Ishikawa (cell line): ENCODE measurements at regions not wholly inside any gene's neighbourhood (a gene's known extent, or its start where the extent isn't known, plus 50 kb on each side); places are given as distances from the start of the nearest gene placed in this dataset.

Experiments
- CEBPB ChIP-seq: IDR thresholded peaks from 2 replicates; pipeline ENCODE4 v1.6.1; 2012
- CREB1 ChIP-seq: IDR thresholded peaks from 2 replicates; pipeline ENCODE4 v1.6.1; 2012; ENCODE audit warnings: low read depth
- EGR1 ChIP-seq: IDR thresholded peaks from 2 replicates; pipeline ENCODE4 v1.6.1; 2012
- EP300 ChIP-seq: IDR thresholded peaks from 2 replicates; pipeline ENCODE4 v1.6.1; 2012; ENCODE audit warnings: borderline replicate concordance
- FOXM1 ChIP-seq: IDR thresholded peaks from 2 replicates; pipeline ENCODE4 v1.6.1; 2012; ENCODE audit warnings: low read depth, borderline replicate concordance
- MAX ChIP-seq: IDR thresholded peaks from 2 replicates; pipeline ENCODE4 v1.6.1; 2012
- NFIC ChIP-seq: IDR thresholded peaks from 2 replicates; pipeline ENCODE4 v1.6.1; 2012
- RAD21 ChIP-seq: IDR thresholded peaks from 2 replicates; pipeline ENCODE4 v1.6.1; 2012; ENCODE audit warnings: low read depth
- REST ChIP-seq: IDR thresholded peaks from 2 replicates; pipeline ENCODE4 v1.6.1; 2012; ENCODE audit warnings: low read depth, mild to moderate bottlenecking
- TAF1 ChIP-seq: IDR thresholded peaks from 2 replicates; pipeline ENCODE4 v1.6.1; 2012; ENCODE audit warnings: low read depth, mild to moderate bottlenecking
- TCF12 ChIP-seq: IDR thresholded peaks from 2 replicates; pipeline ENCODE4 v1.6.1; 2012; ENCODE audit warnings: low read depth
- TEAD4 ChIP-seq: IDR thresholded peaks from 2 replicates; pipeline ENCODE4 v1.6.1; 2012
- USF1 ChIP-seq: IDR thresholded peaks from 2 replicates; pipeline ENCODE4 v1.6.1; 2012
- YY1 ChIP-seq: IDR thresholded peaks from 2 replicates; pipeline ENCODE4 v1.6.1; 2012; ENCODE audit warnings: low read depth
- ZBTB7A ChIP-seq: IDR thresholded peaks from 2 replicates; pipeline ENCODE4 v1.6.1; 2012; ENCODE audit warnings: low read depth

- TF ChIP-seq EP300 (no peak), ZBTB7A (no peak), EGR1 (no peak), TCF12 (no peak), RAD21 (no peak), TAF1 (no peak), TEAD4 (no peak)
Observed at GRCh38 chr4:123835831-123836590, 439.4 kb downstream of the SPRY1 start.

- TF ChIP-seq EP300 (no peak), FOXM1 (no peak), EGR1 (no peak), RAD21 (no peak)
Observed at GRCh38 chr4:123836851-123837595, 440.4 kb downstream of the SPRY1 start.

- TF ChIP-seq NFIC (no peak), USF1 (no peak)
Observed at GRCh38 chr4:123838474-123838873, 441.9 kb downstream of the SPRY1 start.

GRCh38 chr4:123840197-123840596, 443.6 kb downstream of the SPRY1 start:
- TF ChIP-seq CEBPB (no peak), TCF12 (no peak), ZBTB7A (no peak), MAX (no peak), EP300 (no peak), CREB1 (no peak), EGR1 (no peak), FOXM1 (no peak), RAD21 (no peak), REST (no peak), USF1 (no peak), NFIC (no peak), TEAD4 (no peak), TAF1 (no peak), YY1 (no peak)

GRCh38 chr4:123841447-123842121, 445.0 kb downstream of the SPRY1 start:
- TF ChIP-seq TCF12 (no peak), REST (no peak), TAF1 (no peak), ZBTB7A (no peak), CEBPB (no peak), USF1 (no peak), EGR1 (no peak), MAX (no peak), FOXM1 (no peak)
